Omental fat pad (tissue), 3 donors: ENCODE measurements at regions not wholly inside any gene's neighbourhood (a gene's known extent, or its start where the extent isn't known, plus 50 kb on each side); places are given as distances from the start of the nearest gene placed in this dataset.

Source experiments
- ATAC-seq: fragments of 150-250 bp; one replicate; pipeline ENCODE4 v1.9.1; 2016; ENCODE audit warnings: mild to moderate bottlenecking, moderate library complexity; ENCODE audit not compliant: low FRiP score
- DNase-seq: peaks from one replicate; pipeline ENCODE4 v3.0.0-alpha.2; 2019; ENCODE audit warnings: low spot score
- CTCF ChIP-seq, 3 donors: fragments of 450-650 bp; IDR thresholded peaks; one replicate each; pipeline ENCODE4 v1.5.1; 2016 to 2017; ENCODE audit warnings: antibody characterized with exemption in 3 of 3, mild to moderate bottlenecking in 3 of 3, moderate library complexity in 2 of 3

GRCh38 chr3:159018341-159018740 lies 216.5 kb downstream of the MFSD1 start:
- no peak for DNase-seq
- ATAC-seq, result no peak
- no peak for TF ChIP-seq CTCF (IDR thresholded peaks at IDR 0.05)

GRCh38 chr3:159025733-159026132 lies 223.9 kb downstream of the MFSD1 start:
- ATAC-seq (no peak), DNase-seq (no peak)
- no peak for TF ChIP-seq CTCF (IDR thresholded peaks at IDR 0.05)

GRCh38 chr3:159026510-159026909 lies 224.7 kb downstream of the MFSD1 start:
- DNase-seq (no peak), ATAC-seq (no peak)
- TF ChIP-seq CTCF (IDR thresholded peaks at IDR 0.05), result no peak

GRCh38 chr3:159028706-159029105 lies 226.9 kb downstream of the MFSD1 start:
- DNase-seq (no peak), ATAC-seq (no peak)
- TF ChIP-seq CTCF (IDR thresholded peaks at IDR 0.05), result no peak

- DNase-seq (no peak), ATAC-seq (no peak)
- no peak for TF ChIP-seq CTCF (IDR thresholded peaks at IDR 0.05)
These were observed 227.6 kb downstream of the MFSD1 start for GRCh38 chr3:159029306-159030026.

GRCh38 chr3:159030138-159030670 lies 228.3 kb downstream of the MFSD1 start:
- no peak for ATAC-seq
- DNase-seq, result no peak
- TF ChIP-seq CTCF (IDR thresholded peaks at IDR 0.05), result no peak
